ENCODE measurements at regions not wholly inside any gene's neighbourhood (a gene's known extent, or its start where the extent isn't known, plus 50 kb on each side); places are given as distances from the start of the nearest gene placed in this dataset.

DNA sequence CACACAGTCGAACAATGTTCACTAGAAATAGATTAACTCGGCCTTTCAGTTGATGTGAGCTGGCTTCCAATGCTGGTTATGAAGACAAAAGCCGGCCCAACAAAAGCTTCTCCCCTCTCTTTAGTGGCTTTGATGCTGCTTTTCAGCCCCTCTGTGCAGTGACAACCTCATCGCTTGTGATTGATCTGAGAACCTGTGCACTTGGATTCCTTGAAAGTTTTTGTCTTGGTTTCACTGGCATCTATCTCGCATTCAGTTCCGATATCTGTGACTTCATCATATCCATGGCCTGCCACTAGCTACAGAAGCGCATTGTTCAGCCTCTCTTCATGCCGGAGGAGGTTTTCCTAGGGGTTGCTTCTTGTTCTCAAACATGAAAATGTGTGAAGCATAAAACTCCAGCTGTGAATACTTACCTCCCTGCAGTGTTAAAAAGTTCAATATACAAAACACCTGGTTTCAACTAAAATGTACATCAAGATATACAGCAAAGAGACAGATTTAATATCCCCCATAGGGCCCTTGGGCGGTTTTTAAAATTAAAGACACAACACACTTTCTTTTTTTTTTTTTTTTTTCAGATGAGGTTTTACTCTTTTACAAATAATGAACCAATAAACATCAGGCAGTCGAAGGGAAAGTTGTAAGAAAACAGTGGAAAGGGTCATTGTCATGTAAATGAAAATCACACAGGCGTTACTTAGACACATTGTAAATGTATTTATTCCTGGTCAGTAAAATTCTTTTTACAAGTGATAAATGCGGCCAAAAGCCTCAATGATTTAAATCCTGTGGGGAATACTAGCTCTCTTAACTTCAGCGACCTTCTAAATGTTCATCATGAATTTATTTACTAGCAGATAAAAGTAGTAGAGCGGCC, 1252.8 kb downstream of the EFNB2 start:
- CTCF ChIA-PET = interaction anchor here (0.6 kb wide), 1 partner anchor 471 kb away, joined by 3 read pairs; no protein-coding TSS in a partner anchor
- Histone ChIP-seq H2AFZ (replicated peaks; ENCODE audit: low read length, poor library complexity) (no peak overlapping the region), H4K20me1 (ENCODE audit: insufficient read depth, low read length) (no peaks in the 10 kb centered on the region), H3K23ac (ENCODE audit: low read depth, low read length) (no peak overlapping the region), H3K27me3 (ENCODE audit: control insufficient read depth, insufficient read depth, low read length) (no peaks in the 10 kb centered on the region), H3K27ac (ENCODE audit: insufficient read depth, low read length) (no peak overlapping the region), H2BK20ac (ENCODE audit: low read depth, low read length) (no peak overlapping the region), H3K9ac (ENCODE audit: low read depth, low read length) (no peak overlapping the region), H2AK5ac (ENCODE audit: low read depth, low read length) (no peak overlapping the region), H3K4me3 (ENCODE audit: insufficient read depth, low read depth, low read length) (no peak overlapping the region), H3K9me3 (ENCODE audit: control insufficient read depth, insufficient read depth, low read length) (no peaks in the 10 kb centered on the region), H4K8ac (ENCODE audit: low read depth in 2 of 2, low read length in 2 of 2) (no peak overlapping the region), H3K4me1 (ENCODE audit: control insufficient read depth, insufficient read depth, low read length) (no peaks in the 10 kb centered on the region), H4K91ac (ENCODE audit: insufficient read depth, low read depth, low read length) (no peak overlapping the region), H3K79me1 (ENCODE audit: low read depth in 1 of 2, low read length in 2 of 2) (no peaks in the 10 kb centered on the region), H3K18ac (ENCODE audit: low read depth, low read length) (no peak overlapping the region), H3K14ac (replicated peaks; ENCODE audit: low read depth, low read length) (no peak overlapping the region), H3K4ac (ENCODE audit: low read depth, low read length) (no peak overlapping the region), H3K4me2 (ENCODE audit: low read depth, low read length) (no peak overlapping the region), H4K5ac (ENCODE audit: low read depth, low read length) (no peak overlapping the region), H3K36me3 (ENCODE audit: control insufficient read depth, insufficient read depth, low read length) (no peaks in the 10 kb centered on the region), H2BK120ac (ENCODE audit: low read depth, low read length) (no peak overlapping the region), H3K9me1 (ENCODE audit: insufficient read depth, low read length) (no peaks in the 10 kb centered on the region), H2BK5ac (ENCODE audit: low read depth, low read length, poor library complexity, severe bottlenecking) (no peak overlapping the region), H2BK15ac (ENCODE audit: low read depth, low read length) (no peak overlapping the region), H2AK9ac (replicated peaks; ENCODE audit: low read depth, low read length, poor library complexity) (no peak overlapping the region), H3K56ac (ENCODE audit: extremely low read depth, insufficient read depth, low read length) (no peak overlapping the region)
- WGBS, 2 experiments (ENCODE audit: extremely low coverage in 2 of 2, insufficient read length in 1 of 2) = 90% methylated on average over 3 of the region's 14 CpGs; no CpG with 5 or more reads in 1 of the 2 experiments
- dilution Hi-C loops (cut with HindIII; ENCODE audit: low sequenced_read_pairs, unreplicated experiment) (no loop called here), in situ Hi-C loops (cut with MboI; ENCODE audit: low sequenced_read_pairs) (no loop called here), intact Hi-C loops (cut with micrococcal nuclease) (no loop called here)
- no peak for DNase-seq
- ATAC-seq (ENCODE audit: low read depth) = no peak
- BruUV-seq (replicated peaks) = no TSS peak
- POLR2A ChIA-PET (ENCODE audit: unreplicated experiment) = no interaction called here
- TF ChIP-seq MAFK (IDR thresholded peaks at IDR 0.05; ENCODE audit: low read depth, low read length) (no peak), NFE2L2 (IDR thresholded peaks at IDR 0.05; ENCODE audit: low read depth, low read length) (no peak), SMC3 (IDR thresholded peaks at IDR 0.05; ENCODE audit: low read depth, low read length) (no peak), CEBPB (IDR thresholded peaks at IDR 0.05; ENCODE audit: low read depth, low read length) (no peak)
- TF ChIP-seq, protein P1, sequence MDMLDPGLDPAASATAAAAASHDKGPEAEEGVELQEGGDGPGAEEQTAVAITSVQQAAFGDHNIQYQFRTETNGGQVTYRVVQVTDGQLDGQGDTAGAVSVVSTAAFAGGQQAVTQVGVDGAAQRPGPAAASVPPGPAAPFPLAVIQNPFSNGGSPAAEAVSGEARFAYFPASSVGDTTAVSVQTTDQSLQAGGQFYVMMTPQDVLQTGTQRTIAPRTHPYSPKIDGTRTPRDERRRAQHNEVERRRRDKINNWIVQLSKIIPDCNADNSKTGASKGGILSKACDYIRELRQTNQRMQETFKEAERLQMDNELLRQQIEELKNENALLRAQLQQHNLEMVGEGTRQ (IDR thresholded peaks at IDR 0.05; ENCODE audit: low read depth, low read length) = no peak
- TF ChIP-seq, protein P2, sequence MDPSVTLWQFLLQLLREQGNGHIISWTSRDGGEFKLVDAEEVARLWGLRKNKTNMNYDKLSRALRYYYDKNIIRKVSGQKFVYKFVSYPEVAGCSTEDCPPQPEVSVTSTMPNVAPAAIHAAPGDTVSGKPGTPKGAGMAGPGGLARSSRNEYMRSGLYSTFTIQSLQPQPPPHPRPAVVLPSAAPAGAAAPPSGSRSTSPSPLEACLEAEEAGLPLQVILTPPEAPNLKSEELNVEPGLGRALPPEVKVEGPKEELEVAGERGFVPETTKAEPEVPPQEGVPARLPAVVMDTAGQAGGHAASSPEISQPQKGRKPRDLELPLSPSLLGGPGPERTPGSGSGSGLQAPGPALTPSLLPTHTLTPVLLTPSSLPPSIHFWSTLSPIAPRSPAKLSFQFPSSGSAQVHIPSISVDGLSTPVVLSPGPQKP (IDR thresholded peaks at IDR 0.05; ENCODE audit: borderline replicate concordance, low read depth, low read length) = no peak

Data from IMR-90 (cell line).